HCT116 (cell line): ENCODE measurements at regions not wholly inside any gene's neighbourhood (a gene's known extent, or its start where the extent isn't known, plus 50 kb on each side); places are given as distances from the start of the nearest gene placed in this dataset.

Source experiments
- ATAC-seq: fragments of 200-7000 bp; cut with Tn5 transposase; 2 replicates; pipeline ENCODE4 v1.9.1; 2020; ENCODE audit warnings: mild to moderate bottlenecking, moderate library complexity
- BruUV-seq: library from RNA; stranded (reverse); fragments of 400-500 nt; replicated peaks from 2 replicates; lab custom pipeline; 2021; lab: Mats Ljungman, UMichigan
- CTCF ChIA-PET: fragments of 300-600 bp; sonication (Branson Sonifier 250); formaldehyde crosslinking; loops from one replicate; lab custom pipeline; 2021; ENCODE audit warnings: antibody characterized with exemption; lab: Charles Lee
- POLR2A ChIA-PET: fragments of 300-600, 350-600 bp; sonication (Branson Sonifier 250); formaldehyde crosslinking; loops from one replicate; lab custom pipeline; 2021; ENCODE audit warnings: antibody characterized with exemption; lab: Charles Lee
- RAD21 ChIA-PET, 2 experiments: fragments of 300-600 bp; sonication (Branson Sonifier 250); formaldehyde crosslinking; loops; one replicate each; lab custom pipeline; 2023; ENCODE audit warnings: low total read pairs in 2 of 2; ENCODE audit not compliant: uncharacterized antibody in 2 of 2, unreplicated experiment in 2 of 2, low non-redundant PET in 1 of 2; lab: Charles Lee
- DNase-seq: peaks from one replicate; pipeline ENCODE4 v3.0.0-alpha.2; 2010; ENCODE audit warnings: low read depth, low spot score
- H2AFZ ChIP-seq: fragments of 200-600 bp; shearing (Covaris generic), sonication (generic); 2 replicates; pipeline ENCODE4 v1.6.1; 2017; ENCODE audit warnings: low read depth, mixed run types, mixed read lengths, antibody characterized with exemption, low read length; ENCODE audit not compliant: poor library complexity, severe bottlenecking
- H3K27ac ChIP-seq: 2 replicates; pipeline ENCODE4 v1.5.1; 2012; ENCODE audit warnings: low read depth, low read length
- H3K27me3 ChIP-seq: fragments of 200-600 bp; sonication (generic); 2 replicates; pipeline ENCODE4 v1.6.1; 2016; ENCODE audit warnings: mixed run types, low read length, mixed read lengths; ENCODE audit not compliant: insufficient read depth
- H3K36me3 ChIP-seq, 2 experiments: fragments of 200-500 bp in 1 of 2; fragments of 200-600 bp in 1 of 2; sonication (Bioruptor generic) in 1 of 2; sonication (generic) in 1 of 2; 2 replicates each; pipeline versions ENCODE4 v1.5.1 to v1.6.1; 2014 to 2016; ENCODE audit warnings: low read length in 2 of 2, inconsistent platforms in 1 of 2, mixed read lengths in 1 of 2, mixed run types in 1 of 2; ENCODE audit not compliant: insufficient read depth in 2 of 2, control insufficient read depth in 1 of 2
- H3K4me1 ChIP-seq, 2 experiments: fragments of 200-600 bp in 1 of 2; sonication (generic) in 1 of 2; 2 replicates each; pipeline versions ENCODE4 v1.5.1 to v1.6.1; 2012 to 2017; ENCODE audit warnings: low read length in 2 of 2, inconsistent platforms in 1 of 2, mild to moderate bottlenecking in 1 of 2, mixed read lengths in 1 of 2, mixed run types in 1 of 2, moderate library complexity in 1 of 2; ENCODE audit not compliant: insufficient read depth in 2 of 2, control insufficient read depth in 1 of 2
- H3K4me2 ChIP-seq: fragments of 200-600 bp; sonication (generic); 2 replicates; pipeline ENCODE4 v1.6.1; 2017; ENCODE audit warnings: mixed run types, low read length, mixed read lengths
- H3K4me3 ChIP-seq, 2 experiments: fragments of 200-600 bp in 1 of 2; sonication (generic) in 1 of 2; replicated peaks in 1 of 2; 2 replicates each; pipeline ENCODE4 v1.5.1; 2011 to 2016; ENCODE audit warnings: low read length in 2 of 2, control low read depth in 1 of 2, low read depth in 1 of 2, mild to moderate bottlenecking in 1 of 2, mixed read lengths in 1 of 2, mixed run types in 1 of 2
- H3K79me2 ChIP-seq: fragments of 200-600 bp; sonication (generic); 2 replicates; pipeline ENCODE4 v1.6.1; 2017; ENCODE audit warnings: mild to moderate bottlenecking, mixed run types, low read length, moderate library complexity, mixed read lengths; ENCODE audit not compliant: insufficient read depth
- H3K9ac ChIP-seq: fragments of 200-600 bp; sonication (generic); 2 replicates; pipeline ENCODE4 v1.6.1; 2016; ENCODE audit warnings: low read length, mixed read lengths
- H3K9me2 ChIP-seq: fragments of 200-600 bp; sonication (generic), shearing (Covaris generic); 2 replicates; pipeline ENCODE4 v1.6.1; 2017; ENCODE audit warnings: mixed run types, mild to moderate bottlenecking, moderate library complexity; ENCODE audit not compliant: insufficient read depth
- H3K9me3 ChIP-seq, 2 experiments: fragments of 200-500 bp in 1 of 2; fragments of 200-600 bp in 1 of 2; sonication (Bioruptor generic) in 1 of 2; sonication (generic) in 1 of 2; 2 replicates each; pipeline ENCODE4 v1.6.1; 2014 to 2017; ENCODE audit warnings: low read length in 2 of 2, mixed read lengths in 2 of 2, inconsistent platforms in 1 of 2, low read depth in 1 of 2, mild to moderate bottlenecking in 1 of 2, mixed run types in 1 of 2, moderate library complexity in 1 of 2; ENCODE audit not compliant: control insufficient read depth in 1 of 2, insufficient read depth in 1 of 2
- H4K20me1 ChIP-seq: fragments of 200-600 bp; sonication (generic), shearing (Covaris generic); 2 replicates; pipeline ENCODE4 v1.6.1; 2017; ENCODE audit warnings: mixed run types, mild to moderate bottlenecking, moderate library complexity; ENCODE audit not compliant: insufficient read depth
- ATF3 ChIP-seq: IDR thresholded peaks from 2 replicates; pipeline ENCODE4 v1.6.1; 2012
- CTCF ChIP-seq, 3 experiments: fragments of 200-600 bp in 1 of 3; sonication (generic) in 1 of 3; IDR thresholded peaks in 2 of 3; conservative IDR thresholded peaks in 1 of 3; 2 replicates each; pipeline ENCODE4 v1.5.1; 2012 to 2017; ENCODE audit warnings: low read depth in 2 of 3, low read length in 2 of 3, antibody characterized with exemption in 1 of 3, borderline replicate concordance in 1 of 3, control low read depth in 1 of 3, mild to moderate bottlenecking in 1 of 3, mixed read lengths in 1 of 3, mixed run types in 1 of 3, moderate library complexity in 1 of 3; ENCODE audit not compliant: insufficient read depth in 1 of 3
- POLR2A ChIP-seq: IDR thresholded peaks from 2 replicates; pipeline ENCODE4 v1.7.0; 2011; ENCODE audit warnings: borderline replicate concordance; ENCODE audit not compliant: insufficient read depth, insufficient read length; ENCODE audit errors: extremely low read depth
- RAD21 ChIP-seq: IDR thresholded peaks from 2 replicates; pipeline ENCODE4 v1.6.1; 2012; ENCODE audit warnings: low read depth, mild to moderate bottlenecking
- REST ChIP-seq: IDR thresholded peaks from 2 replicates; pipeline ENCODE4 v1.6.1; 2012; ENCODE audit warnings: low read depth
- SP1 ChIP-seq: IDR thresholded peaks from 2 replicates; pipeline ENCODE4 v1.6.1; 2012; ENCODE audit warnings: low read depth
- SRF ChIP-seq: IDR thresholded peaks from 2 replicates; pipeline ENCODE4 v1.6.1; 2012; ENCODE audit warnings: low read depth
- ZBTB33 ChIP-seq: IDR thresholded peaks from 2 replicates; pipeline ENCODE4 v1.6.1; 2011; ENCODE audit warnings: mild to moderate bottlenecking, low read length, moderate library complexity; ENCODE audit not compliant: insufficient replicate concordance; ENCODE audit errors: extremely low read depth
- ZFX ChIP-seq: fragments of 450-650 bp; IDR thresholded peaks from 2 replicates; pipeline ENCODE4 v1.6.1; 2017
- ZNF274 ChIP-seq: fragments of 200-500 bp; sonication (Bioruptor generic); IDR thresholded peaks from 2 replicates; pipeline ENCODE4 v1.6.1; 2014; ENCODE audit warnings: mild to moderate bottlenecking, low read depth, low read length, inconsistent platforms
- intact Hi-C: fragments of 100-400 bp; cut with micrococcal nuclease; formaldehyde crosslinking; loops from 2 replicates; pipeline ENCODE4 v1.10.0; 2022

- Histone ChIP-seq H3K9me2 (no peaks in the 10 kb centered on the region), H3K9ac (no peak overlapping the region), H3K27ac (no peak overlapping the region), H3K4me2 (no peak overlapping the region), H2AFZ (no peak overlapping the region), H3K79me2 (no peaks in the 10 kb centered on the region), H3K4me3 (no peak overlapping the region), H3K27me3 (0 out of 2 replicates have a peak, but pooled peaks cover 8% of the 10 kb centered on the region), H3K4me1 (peaks cover 8 to 13% of the 10 kb centered on the region in 2 experiments; a peak in 3 of 4 replicates), H3K36me3 (no peaks in the 10 kb centered on the region), H3K9me3 (no peaks in the 10 kb centered on the region), H4K20me1 (no peaks in the 10 kb centered on the region)
- CTCF ChIA-PET: no interaction called here
- RAD21 ChIA-PET: interaction anchor here in 1 of 2 experiments (0.6 kb wide), 1 partner anchor 71 kb away, joined by 3 read pairs; no protein-coding TSS in a partner anchor
- DNase-seq: no peak
- TF ChIP-seq CTCF (IDR thresholded peaks at IDR 0.05 in 2 of 3, conservative IDR thresholded peaks at IDR 0.05 in 1 of 3; ENCODE audit: borderline replicate concordance in 1 of 3, insufficient read depth in 1 of 3, low read depth in 2 of 3, low read length in 2 of 3) (peak; percentile 7 to 26 (median 12); a peak in 3 of 6 replicates), ZBTB33 (no peak), ATF3 (no peak), RAD21 (peak; percentile 55), POLR2A (no peak), SRF (no peak), ZFX (no peak), REST (no peak), ZNF274 (no peak), SP1 (no peak)
- peak; percentile 64; the same call in 1 of the 2 replicates for ATAC-seq
- intact Hi-C loops: no loop called here
- POLR2A ChIA-PET: no interaction called here
- BruUV-seq: no TSS peak
These were observed 151.8 kb upstream of the VLDLR start for GRCh38 chr9:2469681-2470221.
